22Rv1 (cell line): ENCODE measurements at regions not wholly inside any gene's neighbourhood (a gene's known extent, or its start where the extent isn't known, plus 50 kb on each side); places are given as distances from the start of the nearest gene placed in this dataset.

Experiments
- CTCF ChIP-seq: fragments of 450-650 bp; IDR thresholded peaks from 2 replicates; pipeline ENCODE4 v1.5.1; 2017; ENCODE audit warnings: mild to moderate bottlenecking
- ZFX ChIP-seq: fragments of 450-650 bp; IDR thresholded peaks from 2 replicates; pipeline ENCODE4 v1.6.1; 2017; ENCODE audit warnings: antibody characterized with exemption, borderline replicate concordance

- TF ChIP-seq CTCF, result no peak
- no peak for TF ChIP-seq ZFX
These were observed 170.4 kb upstream of the NRG3 start for GRCh38 chr10:81704596-81704995.
